SU-DHL-6 (cell line): ENCODE measurements at regions not wholly inside any gene's neighbourhood (a gene's known extent, or its start where the extent isn't known, plus 50 kb on each side); places are given as distances from the start of the nearest gene placed in this dataset.

Experiments used
- H2AFZ ChIP-seq: fragments of 200-600 bp; sonication (generic); 2 replicates; pipeline ENCODE4 v1.6.1; 2014; ENCODE audit warnings: low read depth, mild to moderate bottlenecking, moderate library complexity, mixed read lengths, antibody characterized with exemption, low read length; ENCODE audit not compliant: severe bottlenecking
- H3F3A ChIP-seq: fragments of 200-600 bp; shearing (Covaris generic); 2 replicates; pipeline ENCODE4 v1.6.0; 2016; ENCODE audit warnings: antibody characterized with exemption, mild to moderate bottlenecking; ENCODE audit not compliant: insufficient read depth
- H3K27ac ChIP-seq: fragments of 200-600 bp; sonication (generic); 2 replicates; pipeline ENCODE4 v1.5.1; 2016; ENCODE audit warnings: low read depth, mild to moderate bottlenecking, low read length, moderate library complexity, mixed read lengths
- H3K27me3 ChIP-seq: fragments of 200-600 bp; sonication (generic), shearing (Covaris generic); 2 replicates; pipeline ENCODE4 v1.6.0; 2014; ENCODE audit warnings: mild to moderate bottlenecking, low read length
- H3K36me3 ChIP-seq: fragments of 200-600 bp; sonication (generic); 2 replicates; pipeline ENCODE4 v1.6.1; 2014; ENCODE audit warnings: mild to moderate bottlenecking, low read length, mixed read lengths
- H3K4me2 ChIP-seq: fragments of 300-600, 200-600 bp; shearing (Covaris generic), sonication (generic); 2 replicates; pipeline ENCODE4 v1.6.0; 2014; ENCODE audit warnings: low read length, low read depth, mild to moderate bottlenecking; ENCODE audit not compliant: poor library complexity, severe bottlenecking
- H3K4me3 ChIP-seq: fragments of 200-600 bp; sonication (generic); 2 replicates; pipeline ENCODE4 v1.5.1; 2014; ENCODE audit warnings: antibody characterized with exemption, low read length, mild to moderate bottlenecking, mixed read lengths; ENCODE audit not compliant: insufficient read depth, poor library complexity, severe bottlenecking
- H3K79me2 ChIP-seq: fragments of 200-600 bp; sonication (generic); 2 replicates; pipeline ENCODE4 v1.6.1; 2014; ENCODE audit warnings: mild to moderate bottlenecking, low read length, moderate library complexity; ENCODE audit not compliant: insufficient read depth
- H3K9ac ChIP-seq: fragments of 200-600 bp; sonication (generic); 2 replicates; pipeline ENCODE4 v1.7.0; 2014; ENCODE audit warnings: mild to moderate bottlenecking, low read length
- H3K9me2 ChIP-seq: fragments of 200-600 bp; sonication (generic); replicated peaks from 2 replicates; pipeline ENCODE4 v1.6.1; 2014; ENCODE audit warnings: low read length; ENCODE audit not compliant: insufficient read depth
- H3K9me3 ChIP-seq: fragments of 200-600 bp; sonication (generic); 2 replicates; pipeline ENCODE4 v1.6.1; 2014; ENCODE audit warnings: low read length, mixed read lengths; ENCODE audit not compliant: insufficient read depth
- H4K20me1 ChIP-seq: fragments of 200-600 bp; sonication (generic); 2 replicates; pipeline ENCODE4 v1.6.1; 2014; ENCODE audit warnings: low read depth, mild to moderate bottlenecking, antibody characterized with exemption, low read length, moderate library complexity, mixed read lengths
- EZH2phosphoT487 ChIP-seq: fragments of 200-600 bp; sonication (generic), shearing (Covaris generic); conservative IDR thresholded peaks from 2 replicates; pipeline ENCODE4 v1.6.1; 2018; ENCODE audit warnings: mild to moderate bottlenecking, antibody characterized with exemption, low read length, moderate library complexity, mixed read lengths
- TF ChIP-seq, protein P1 (sequence below): fragments of 200-600 bp; sonication (generic); IDR thresholded peaks from one replicate; pipeline ENCODE4 v1.5.1; 2017; ENCODE audit warnings: antibody characterized with exemption, mild to moderate bottlenecking, low read length, moderate library complexity; ENCODE audit not compliant: insufficient read depth, poor library complexity, severe bottlenecking

DNA sequence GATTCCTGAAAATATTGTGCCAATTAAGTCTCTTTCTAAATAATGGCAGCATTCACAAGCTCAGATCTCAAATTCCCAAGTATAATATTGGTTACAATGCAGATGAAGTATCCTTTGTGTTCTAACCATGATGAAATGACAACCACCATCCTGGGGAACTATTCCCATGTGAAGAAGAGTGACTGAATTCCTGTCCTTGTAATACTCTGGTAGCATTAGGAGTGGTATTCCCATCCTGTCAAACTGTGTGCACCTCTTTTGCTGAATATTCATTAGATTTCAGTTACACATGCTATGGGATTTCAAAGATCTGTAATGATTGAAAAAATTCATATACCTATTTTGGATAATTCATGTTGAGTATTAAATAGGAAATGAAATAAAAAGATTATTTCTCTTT is 86.1 kb upstream of the SMIM30 start:
- Histone ChIP-seq H3K9ac (no peak overlapping the region), H3K4me3 (no peak overlapping the region), H3F3A (no peaks in the 10 kb centered on the region), H3K36me3 (no peaks in the 10 kb centered on the region), H2AFZ (no peak overlapping the region), H3K79me2 (no peaks in the 10 kb centered on the region), H3K9me2 (no peaks in the 10 kb centered on the region), H3K4me2 (no peak overlapping the region), H3K27me3 (no peaks in the 10 kb centered on the region), H4K20me1 (no peaks in the 10 kb centered on the region), H3K27ac (no peak overlapping the region), H3K9me3 (no peaks in the 10 kb centered on the region)
- TF ChIP-seq EZH2phosphoT487, result no peak
- TF ChIP-seq, protein P1, sequence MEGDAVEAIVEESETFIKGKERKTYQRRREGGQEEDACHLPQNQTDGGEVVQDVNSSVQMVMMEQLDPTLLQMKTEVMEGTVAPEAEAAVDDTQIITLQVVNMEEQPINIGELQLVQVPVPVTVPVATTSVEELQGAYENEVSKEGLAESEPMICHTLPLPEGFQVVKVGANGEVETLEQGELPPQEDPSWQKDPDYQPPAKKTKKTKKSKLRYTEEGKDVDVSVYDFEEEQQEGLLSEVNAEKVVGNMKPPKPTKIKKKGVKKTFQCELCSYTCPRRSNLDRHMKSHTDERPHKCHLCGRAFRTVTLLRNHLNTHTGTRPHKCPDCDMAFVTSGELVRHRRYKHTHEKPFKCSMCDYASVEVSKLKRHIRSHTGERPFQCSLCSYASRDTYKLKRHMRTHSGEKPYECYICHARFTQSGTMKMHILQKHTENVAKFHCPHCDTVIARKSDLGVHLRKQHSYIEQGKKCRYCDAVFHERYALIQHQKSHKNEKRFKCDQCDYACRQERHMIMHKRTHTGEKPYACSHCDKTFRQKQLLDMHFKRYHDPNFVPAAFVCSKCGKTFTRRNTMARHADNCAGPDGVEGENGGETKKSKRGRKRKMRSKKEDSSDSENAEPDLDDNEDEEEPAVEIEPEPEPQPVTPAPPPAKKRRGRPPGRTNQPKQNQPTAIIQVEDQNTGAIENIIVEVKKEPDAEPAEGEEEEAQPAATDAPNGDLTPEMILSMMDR, result no peak

DNA sequence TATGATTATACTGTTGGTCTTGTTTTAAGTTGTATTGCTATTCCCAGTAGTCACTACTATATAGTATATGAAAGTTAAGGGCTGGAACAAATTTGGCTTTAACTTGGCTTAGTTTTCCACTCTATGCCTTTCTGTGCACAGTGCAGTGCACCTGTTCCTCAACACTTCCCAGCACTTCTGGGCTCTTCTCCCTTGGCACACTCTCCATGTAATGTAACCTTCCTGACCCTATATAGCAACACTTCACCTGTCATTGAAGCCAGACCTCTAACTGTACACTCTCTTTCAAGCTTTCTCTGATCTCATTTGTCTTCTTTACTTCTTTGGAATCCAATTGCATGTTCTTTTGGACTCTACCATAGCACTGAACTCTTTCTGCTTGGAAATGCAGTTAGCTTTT is 83.9 kb upstream of the SMIM30 start:
- Histone ChIP-seq H3K9ac (no peak overlapping the region), H3K27me3 (no peaks in the 10 kb centered on the region), H3K4me2 (no peak overlapping the region)

DNA sequence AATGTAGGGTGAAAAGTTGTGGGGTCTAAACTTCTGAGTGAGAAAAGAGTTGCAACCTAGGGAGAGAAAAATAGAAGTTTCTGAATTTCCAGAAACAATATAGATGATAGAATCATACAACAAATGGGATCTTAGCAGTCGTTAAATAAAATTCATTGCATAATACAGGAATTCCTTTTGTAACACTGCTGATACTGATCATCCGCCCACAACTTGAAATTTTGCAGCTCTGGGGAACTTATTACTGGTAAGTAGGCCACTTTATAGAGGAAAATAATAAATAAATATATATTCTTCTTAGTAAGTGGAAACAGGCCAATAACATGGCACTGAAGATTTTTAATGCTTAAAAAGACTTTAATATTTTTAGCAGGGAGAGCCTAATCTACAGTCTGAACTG is 81.9 kb upstream of the SMIM30 start:
- Histone ChIP-seq H3K27me3 (no peaks in the 10 kb centered on the region), H3K79me2 (no peaks in the 10 kb centered on the region), H3K9ac (no peak overlapping the region), H3K9me2 (no peaks in the 10 kb centered on the region), H4K20me1 (no peaks in the 10 kb centered on the region), H3F3A (no peaks in the 10 kb centered on the region), H3K27ac (no peak overlapping the region), H3K4me2 (no peak overlapping the region), H3K36me3 (no peaks in the 10 kb centered on the region), H2AFZ (no peak overlapping the region), H3K4me3 (no peak overlapping the region), H3K9me3 (no peaks in the 10 kb centered on the region)
- no peak for TF ChIP-seq EZH2phosphoT487
- TF ChIP-seq, protein P1, result no peak

More for the DNA sequence above, 83.9 kb upstream of the SMIM30 start:
- Histone ChIP-seq H4K20me1 (no peaks in the 10 kb centered on the region), H3K79me2 (no peaks in the 10 kb centered on the region), H3K36me3 (no peaks in the 10 kb centered on the region), H3K9me3 (no peaks in the 10 kb centered on the region), H3K4me3 (no peak overlapping the region), H3F3A (no peaks in the 10 kb centered on the region), H3K27ac (no peak overlapping the region), H2AFZ (no peak overlapping the region), H3K9me2 (no peaks in the 10 kb centered on the region)
- TF ChIP-seq, protein P1, result no peak
- TF ChIP-seq EZH2phosphoT487, result no peak

DNA sequence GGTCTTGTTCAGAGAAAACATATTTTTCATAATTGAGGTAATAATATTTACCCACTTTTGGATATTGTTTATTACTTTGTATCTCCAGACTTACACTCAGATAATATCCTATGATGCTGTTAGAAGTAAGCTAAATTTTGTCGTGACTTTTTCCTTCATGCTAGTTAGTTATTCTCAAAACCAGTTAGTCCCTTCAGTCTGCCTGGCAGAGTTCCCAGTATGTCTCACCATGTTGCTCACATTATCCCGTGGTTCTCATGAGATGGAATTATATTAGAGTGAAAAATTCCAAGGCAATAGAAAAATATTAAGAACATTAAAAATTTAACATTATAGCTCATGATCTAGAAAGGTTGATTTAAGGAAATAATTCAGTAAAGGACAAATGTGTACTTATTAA is 81.5 kb upstream of the SMIM30 start:
- no peak overlapping the region for H3K9ac ChIP-seq
- H2AFZ ChIP-seq, result no peak overlapping the region
- H3K9me3 ChIP-seq, result no peaks in the 10 kb centered on the region
- TF ChIP-seq EZH2phosphoT487, result no peak
- TF ChIP-seq, protein P1, result no peak
- no peaks in the 10 kb centered on the region for H4K20me1 ChIP-seq
- H3K27me3 ChIP-seq, result no peaks in the 10 kb centered on the region
- no peak overlapping the region for H3K4me3 ChIP-seq
- no peak overlapping the region for H3K27ac ChIP-seq
- H3K36me3 ChIP-seq, result no peaks in the 10 kb centered on the region
- no peaks in the 10 kb centered on the region for H3K79me2 ChIP-seq
- H3F3A ChIP-seq, result no peaks in the 10 kb centered on the region
- no peaks in the 10 kb centered on the region for H3K9me2 ChIP-seq
- no peak overlapping the region for H3K4me2 ChIP-seq
